ENCODE measurements at regions not wholly inside any gene's neighbourhood (a gene's known extent, or its start where the extent isn't known, plus 50 kb on each side); places are given as distances from the start of the nearest gene placed in this dataset.

- no peak for DNase-seq
- H3K4me2 ChIP-seq (ENCODE audit: unreplicated experiment), result no peak overlapping the region
- no peak overlapping the region for H3K27ac ChIP-seq
These were observed 145.0 kb downstream of the RTL3 start for GRCh38 chrX:78513971-78514738.

GRCh38 chrX:78506248-78506647 is 152.9 kb downstream of the RTL3 start:
- Histone ChIP-seq H3K9me2 (ENCODE audit: insufficient read depth) (no peaks in the 10 kb centered on the region), H3K9me3 (ENCODE audit: low read depth) (no peaks in the 10 kb centered on the region), H3K4me2 (ENCODE audit: unreplicated experiment) (no peak overlapping the region), H3K4me3 (no peak overlapping the region), H2AFZ (no peak overlapping the region), H3F3A (ENCODE audit: insufficient read depth) (no peaks in the 10 kb centered on the region), H3K27ac (no peak overlapping the region), H3K4me1 (ENCODE audit: insufficient read depth) (no peaks in the 10 kb centered on the region), H3K79me2 (ENCODE audit: insufficient read depth) (no peaks in the 10 kb centered on the region), H3K27me3 (replicated peaks; ENCODE audit: insufficient read depth) (no peaks in the 10 kb centered on the region), H3K9ac (no peak overlapping the region), H4K20me1 (ENCODE audit: insufficient read depth) (no peaks in the 10 kb centered on the region), H3K36me3 (ENCODE audit: low read depth) (no peaks in the 10 kb centered on the region)
- WGBS, 2 experiments (ENCODE audit: low coverage in 1 of 2, low lambda C conversion rate in 2 of 2, missing lambda C conversion rate in 2 of 2), result 41 to 70% methylated on average over 1 of the region's 1 CpG
- TF ChIP-seq EZH2 (IDR thresholded peaks at IDR 0.05; ENCODE audit: insufficient read depth, poor library complexity, severe bottlenecking), result no peak
- TF ChIP-seq EZH2phosphoT487 (IDR thresholded peaks at IDR 0.05; ENCODE audit: insufficient read depth, low read depth), result no peak
- in situ Hi-C loops (cut with MboI), result no loop called here
- no peak for DNase-seq

More at GRCh38 chrX:78513971-78514738, 145.0 kb downstream of the RTL3 start:
- Histone ChIP-seq H3K4me1 (ENCODE audit: insufficient read depth) (no peaks in the 10 kb centered on the region), H3K79me2 (ENCODE audit: insufficient read depth) (no peaks in the 10 kb centered on the region), H2AFZ (no peak overlapping the region), H3K27me3 (replicated peaks; ENCODE audit: insufficient read depth) (no peaks in the 10 kb centered on the region), H4K20me1 (ENCODE audit: insufficient read depth) (no peaks in the 10 kb centered on the region), H3F3A (ENCODE audit: insufficient read depth) (no peaks in the 10 kb centered on the region), H3K9me2 (ENCODE audit: insufficient read depth) (no peaks in the 10 kb centered on the region), H3K9ac (no peak overlapping the region), H3K36me3 (ENCODE audit: low read depth) (no peaks in the 10 kb centered on the region), H3K4me3 (no peak overlapping the region), H3K9me3 (ENCODE audit: low read depth) (no peaks in the 10 kb centered on the region)
- in situ Hi-C loops (cut with MboI), result no loop called here
- TF ChIP-seq EZH2 (IDR thresholded peaks at IDR 0.05; ENCODE audit: insufficient read depth, poor library complexity, severe bottlenecking), result no peak
- WGBS, 2 experiments (ENCODE audit: low coverage in 1 of 2, low lambda C conversion rate in 2 of 2, missing lambda C conversion rate in 2 of 2), result 7% methylated on average over 5 of the region's 5 CpGs

DNA sequence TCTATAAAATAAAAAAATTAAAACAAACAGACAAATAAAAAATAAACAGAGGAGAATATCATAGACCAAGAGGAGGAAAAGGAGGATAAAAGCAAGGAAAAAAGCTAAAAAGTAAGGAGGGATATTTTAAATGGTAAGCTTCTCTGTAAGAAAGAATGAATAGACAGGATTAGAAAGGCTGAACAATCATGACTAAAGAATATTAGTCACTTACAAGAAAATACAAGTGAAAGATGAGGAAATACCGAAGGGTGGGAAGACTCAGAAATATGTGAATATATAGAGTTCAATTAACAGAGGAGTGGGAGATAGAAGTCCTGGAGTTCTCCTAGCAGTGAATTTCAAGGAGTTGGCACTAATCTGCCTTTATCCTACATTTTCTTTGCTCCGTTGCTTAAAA is 162.6 kb downstream of the RTL3 start:
- H3K4me2 ChIP-seq (ENCODE audit: unreplicated experiment), result no peak overlapping the region
- DNase-seq, result no peak
- H3K27me3 ChIP-seq (replicated peaks; ENCODE audit: insufficient read depth), result no peaks in the 10 kb centered on the region
- no peaks in the 10 kb centered on the region for H3K9me3 ChIP-seq (ENCODE audit: low read depth)
- no peak overlapping the region for H2AFZ ChIP-seq
- no peaks in the 10 kb centered on the region for H3K9me2 ChIP-seq (ENCODE audit: insufficient read depth)
- WGBS, 2 experiments (ENCODE audit: low coverage in 1 of 2, low lambda C conversion rate in 2 of 2, missing lambda C conversion rate in 2 of 2), result 52 to 54% methylated on average over 2 of the region's 2 CpGs
- TF ChIP-seq EZH2 (IDR thresholded peaks at IDR 0.05; ENCODE audit: insufficient read depth, poor library complexity, severe bottlenecking), result no peak
- TF ChIP-seq EZH2phosphoT487 (IDR thresholded peaks at IDR 0.05; ENCODE audit: insufficient read depth, low read depth), result no peak
- H3K79me2 ChIP-seq (ENCODE audit: insufficient read depth), result no peaks in the 10 kb centered on the region
- H3K9ac ChIP-seq, result no peak overlapping the region
- H3K4me1 ChIP-seq (ENCODE audit: insufficient read depth), result no peaks in the 10 kb centered on the region
- in situ Hi-C loops (cut with MboI), result no loop called here
- no peak overlapping the region for H3K27ac ChIP-seq
- no peaks in the 10 kb centered on the region for H3F3A ChIP-seq (ENCODE audit: insufficient read depth)
- H3K4me3 ChIP-seq, result no peak overlapping the region
- H4K20me1 ChIP-seq (ENCODE audit: insufficient read depth), result no peaks in the 10 kb centered on the region
- no peaks in the 10 kb centered on the region for H3K36me3 ChIP-seq (ENCODE audit: low read depth)

DNA sequence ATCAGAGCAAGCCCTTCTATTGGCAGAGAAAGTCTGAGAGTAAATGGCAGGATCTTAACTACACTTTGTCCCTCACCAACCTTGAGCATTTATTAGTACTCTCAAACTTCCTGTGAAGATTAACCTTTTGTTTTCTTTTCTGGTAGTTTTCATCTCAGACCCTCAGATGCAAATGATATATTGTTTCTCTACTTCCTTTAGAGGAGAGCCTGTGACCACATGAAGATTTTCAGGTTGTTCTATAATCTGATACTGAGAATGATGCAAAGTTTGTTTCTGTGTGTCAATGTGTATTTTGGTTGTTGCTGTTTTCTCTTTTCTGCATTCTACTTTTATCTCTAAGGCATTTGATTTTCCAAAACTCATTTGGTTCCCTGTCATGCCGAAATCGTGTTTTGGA is 165.8 kb upstream of the CYSLTR1 start:
- Histone ChIP-seq H3K4me2 (ENCODE audit: unreplicated experiment) (no peak overlapping the region), H3F3A (ENCODE audit: insufficient read depth) (no peaks in the 10 kb centered on the region), H3K27ac (no peak overlapping the region), H3K36me3 (ENCODE audit: low read depth) (no peaks in the 10 kb centered on the region), H3K79me2 (ENCODE audit: insufficient read depth) (no peaks in the 10 kb centered on the region), H4K20me1 (ENCODE audit: insufficient read depth) (no peaks in the 10 kb centered on the region), H3K4me3 (no peak overlapping the region), H3K9ac (no peak overlapping the region), H3K4me1 (ENCODE audit: insufficient read depth) (no peaks in the 10 kb centered on the region), H3K9me2 (ENCODE audit: insufficient read depth) (no peaks in the 10 kb centered on the region), H3K27me3 (replicated peaks; ENCODE audit: insufficient read depth) (no peaks in the 10 kb centered on the region), H2AFZ (no peak overlapping the region), H3K9me3 (ENCODE audit: low read depth) (no peaks in the 10 kb centered on the region)
- 0% methylated on average over 2 of the region's 2 CpGs for WGBS, 2 experiments (ENCODE audit: low coverage in 1 of 2, low lambda C conversion rate in 2 of 2, missing lambda C conversion rate in 2 of 2)
- in situ Hi-C loops (cut with MboI), result no loop called here
- DNase-seq, result no peak
- TF ChIP-seq EZH2phosphoT487 (IDR thresholded peaks at IDR 0.05; ENCODE audit: insufficient read depth, low read depth), result no peak
- TF ChIP-seq EZH2 (IDR thresholded peaks at IDR 0.05; ENCODE audit: insufficient read depth, poor library complexity, severe bottlenecking), result no peak

All from GM23248 (cell line).